MM.1S (cell line): ENCODE measurements at regions not wholly inside any gene's neighbourhood (a gene's known extent, or its start where the extent isn't known, plus 50 kb on each side); places are given as distances from the start of the nearest gene placed in this dataset.

ENCODE experiments used
- DNase-seq: peaks from one replicate; pipeline ENCODE4 v3.0.0-alpha.2; 2015
- H2AFZ ChIP-seq: fragments of 300-600 bp; sonication (generic); 2 replicates; pipeline ENCODE4 v1.6.0; 2016; ENCODE audit warnings: antibody characterized with exemption, low read length
- H3F3A ChIP-seq: fragments of 300-600 bp; sonication (generic); 2 replicates; pipeline ENCODE4 v1.6.1; 2016; ENCODE audit warnings: mild to moderate bottlenecking, antibody characterized with exemption, low read length, moderate library complexity, mixed read lengths; ENCODE audit not compliant: insufficient read depth
- H3K27ac ChIP-seq: fragments of 300-600 bp; sonication (generic); 2 replicates; pipeline ENCODE4 v1.5.1; 2016; ENCODE audit warnings: mild to moderate bottlenecking, low read length
- H3K27me3 ChIP-seq: fragments of 300-600 bp; sonication (generic); replicated peaks from 2 replicates; pipeline ENCODE4 v1.6.0; 2016; ENCODE audit warnings: low read length; ENCODE audit not compliant: insufficient read depth
- H3K36me3 ChIP-seq: fragments of 300-600 bp; sonication (generic); replicated peaks from 2 replicates; pipeline ENCODE4 v1.6.1; 2016; ENCODE audit warnings: mild to moderate bottlenecking, low read length, mixed read lengths; ENCODE audit not compliant: insufficient read depth
- H3K4me1 ChIP-seq: fragments of 300-600 bp; sonication (generic); 2 replicates; pipeline ENCODE4 v1.6.1; 2016; ENCODE audit warnings: low read length, mixed read lengths
- H3K4me2 ChIP-seq: fragments of 300-600 bp; sonication (generic); 2 replicates; pipeline ENCODE4 v1.6.0; 2016; ENCODE audit warnings: low read depth, low read length
- H3K4me3 ChIP-seq: fragments of 300-600 bp; sonication (generic); 2 replicates; pipeline ENCODE4 v1.5.1; 2016; ENCODE audit warnings: low read length, mixed read lengths
- H3K79me2 ChIP-seq: fragments of 300-600 bp; sonication (generic); 2 replicates; pipeline ENCODE4 v1.6.1; 2016; ENCODE audit warnings: mixed run types, low read length, mixed read lengths
- H3K9ac ChIP-seq: fragments of 300-600 bp; sonication (generic); 2 replicates; pipeline ENCODE4 v1.6.1; 2016; ENCODE audit warnings: low read length, mixed read lengths
- H3K9me2 ChIP-seq: fragments of 300-600 bp; sonication (generic); replicated peaks from 2 replicates; pipeline ENCODE4 v1.6.1; 2016; ENCODE audit warnings: mild to moderate bottlenecking, low read length, mixed read lengths; ENCODE audit not compliant: insufficient read depth
- H3K9me3 ChIP-seq: fragments of 300-600 bp; sonication (generic); replicated peaks from 2 replicates; pipeline ENCODE4 v1.6.1; 2016; ENCODE audit warnings: mild to moderate bottlenecking, low read length, mixed read lengths; ENCODE audit not compliant: insufficient read depth
- H4K20me1 ChIP-seq: fragments of 300-600 bp; sonication (generic); 2 replicates; pipeline ENCODE4 v1.6.1; 2016; ENCODE audit warnings: mild to moderate bottlenecking, low read length, moderate library complexity, mixed read lengths; ENCODE audit not compliant: insufficient read depth
- CTCF ChIP-seq: fragments of 300-600 bp; sonication (generic); IDR thresholded peaks from 2 replicates; pipeline ENCODE4 v1.5.1; 2016; ENCODE audit warnings: antibody characterized with exemption, low read length, mixed read lengths
- EZH2 ChIP-seq: fragments of 300-600 bp; sonication (generic); optimal IDR thresholded peaks from 2 replicates; pipeline ENCODE3; 2017; ENCODE audit warnings: low read depth, mild to moderate bottlenecking, antibody characterized with exemption, low read length, mixed read lengths
- EZH2phosphoT487 ChIP-seq: fragments of 300-600 bp; sonication (generic); IDR thresholded peaks from 2 replicates; pipeline ENCODE4 v1.6.1; 2018; ENCODE audit warnings: antibody characterized with exemption, low read length

DNA sequence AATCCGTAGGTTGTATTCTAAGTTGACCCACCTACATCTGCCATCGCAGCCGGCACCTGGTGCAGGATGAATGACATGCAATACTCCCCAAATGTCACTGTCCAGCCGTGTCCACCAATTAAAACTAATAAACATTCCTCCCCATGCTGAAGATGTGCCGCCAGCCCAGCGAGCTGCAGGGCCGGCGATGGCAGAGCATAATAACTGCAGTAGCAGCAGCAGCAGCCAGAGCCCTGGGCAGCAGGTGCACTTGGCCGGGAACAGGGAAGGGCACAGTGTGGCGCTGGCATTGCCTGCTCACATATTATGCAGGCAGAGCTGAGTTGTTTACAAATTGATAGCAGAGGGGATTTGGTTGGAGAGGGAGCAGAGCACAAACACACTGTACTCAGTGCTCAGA lies 754.9 kb downstream of the OLFM4 start:
- no peak for DNase-seq
- no peaks in the 10 kb centered on the region for H3K4me1 ChIP-seq
- H3K27ac ChIP-seq: no peak overlapping the region
- no peaks in the 10 kb centered on the region for H3K79me2 ChIP-seq
- no peak overlapping the region for H2AFZ ChIP-seq
- H3K4me2 ChIP-seq: no peak overlapping the region
- no peaks in the 10 kb centered on the region for H3K36me3 ChIP-seq
- no peak for TF ChIP-seq CTCF
- no peak for TF ChIP-seq EZH2phosphoT487
- no peak for TF ChIP-seq EZH2
- no peaks in the 10 kb centered on the region for H3K27me3 ChIP-seq
- no peaks in the 10 kb centered on the region for H4K20me1 ChIP-seq
- no peak overlapping the region for H3K9ac ChIP-seq
- no peaks in the 10 kb centered on the region for H3F3A ChIP-seq
- no peaks in the 10 kb centered on the region for H3K9me3 ChIP-seq
- no peaks in the 10 kb centered on the region for H3K9me2 ChIP-seq
- H3K4me3 ChIP-seq: no peak overlapping the region

- DNase-seq: no peak
- no peaks in the 10 kb centered on the region for H3K27me3 ChIP-seq
Observed at GRCh38 chr13:53788286-53788685, 759.7 kb downstream of the OLFM4 start.

DNA sequence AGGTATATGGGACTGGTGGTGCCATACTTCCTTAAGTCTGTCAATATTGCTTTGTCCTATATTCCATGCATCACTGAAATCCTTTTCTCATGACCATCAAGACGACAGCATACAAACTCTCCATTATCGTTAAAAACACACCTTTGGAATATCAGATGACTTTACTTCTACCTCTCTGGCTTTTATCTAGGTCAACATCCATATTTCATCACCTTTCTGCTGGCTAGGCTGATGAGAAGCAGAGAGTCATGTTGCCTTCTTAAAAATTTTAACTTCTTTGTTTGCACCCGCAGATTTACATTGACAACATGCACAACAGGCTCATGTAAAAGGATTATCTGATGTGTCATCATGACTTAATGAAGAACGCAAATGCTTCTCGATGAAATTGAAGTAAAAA lies 771.4 kb downstream of the OLFM4 start:
- Histone ChIP-seq H3K79me2 (no peaks in the 10 kb centered on the region), H3K4me1 (no peaks in the 10 kb centered on the region), H3K9me2 (no peaks in the 10 kb centered on the region), H4K20me1 (no peaks in the 10 kb centered on the region), H3K27me3 (no peaks in the 10 kb centered on the region), H3K4me2 (no peak overlapping the region), H3K27ac (no peak overlapping the region), H3K9ac (no peak overlapping the region), H3K9me3 (no peaks in the 10 kb centered on the region), H2AFZ (no peak overlapping the region), H3F3A (no peaks in the 10 kb centered on the region), H3K4me3 (no peak overlapping the region), H3K36me3 (no peaks in the 10 kb centered on the region)
- TF ChIP-seq CTCF: no peak
- DNase-seq: no peak

More at GRCh38 chr13:53788286-53788685, 759.7 kb downstream of the OLFM4 start:
- H3K4me2 ChIP-seq: no peak overlapping the region
- H2AFZ ChIP-seq: no peak overlapping the region
- no peaks in the 10 kb centered on the region for H3K79me2 ChIP-seq
- TF ChIP-seq EZH2phosphoT487 (no peak), EZH2 (no peak), CTCF (no peak)
- no peaks in the 10 kb centered on the region for H3K9me2 ChIP-seq
- H3K9me3 ChIP-seq: no peaks in the 10 kb centered on the region
- no peaks in the 10 kb centered on the region for H4K20me1 ChIP-seq
- no peak overlapping the region for H3K9ac ChIP-seq
- no peaks in the 10 kb centered on the region for H3K36me3 ChIP-seq
- H3K4me3 ChIP-seq: no peak overlapping the region
- no peaks in the 10 kb centered on the region for H3F3A ChIP-seq
- no peaks in the 10 kb centered on the region for H3K4me1 ChIP-seq
- no peak overlapping the region for H3K27ac ChIP-seq
